Smooth muscle cell (in vitro differentiated cells): ENCODE measurements at regions not wholly inside any gene's neighbourhood (a gene's known extent, or its start where the extent isn't known, plus 50 kb on each side); places are given as distances from the start of the nearest gene placed in this dataset.
A peak's percentile ranks its signal among the peaks of the same experiment; 100 is the strongest.

ENCODE experiments used
- DNase-seq: peaks from one replicate; lab custom pipeline; 2025; ENCODE audit not compliant: unreplicated experiment; lab: John Stamatoyannopoulos, UW
- H2AFZ ChIP-seq: fragments of 200-600 bp; sonication (generic); 2 replicates; pipeline ENCODE4 v1.6.0; 2016; ENCODE audit warnings: antibody characterized with exemption, low read depth, mild to moderate bottlenecking
- H3F3A ChIP-seq: fragments of 200-600 bp; sonication (generic); 2 replicates; pipeline ENCODE4 v1.6.0; 2017; ENCODE audit warnings: antibody characterized with exemption, low read depth
- H3K27ac ChIP-seq: fragments of 200-600 bp; sonication (generic); 2 replicates; pipeline ENCODE4 v1.5.1; 2016; ENCODE audit warnings: low read depth, mild to moderate bottlenecking
- H3K27me3 ChIP-seq: fragments of 200-600 bp; sonication (generic); 2 replicates; pipeline ENCODE4 v1.6.1; 2016; ENCODE audit warnings: low read depth, mild to moderate bottlenecking
- H3K36me3 ChIP-seq: fragments of 200-600 bp; sonication (generic); 2 replicates; pipeline ENCODE4 v1.5.1; 2016; ENCODE audit warnings: low read depth
- H3K4me1 ChIP-seq: fragments of 200-600 bp; sonication (generic); 2 replicates; pipeline ENCODE4 v1.5.1; 2016; ENCODE audit warnings: low read depth
- H3K4me2 ChIP-seq: fragments of 200-600 bp; sonication (generic); 2 replicates; pipeline ENCODE4 v1.6.0; 2016; ENCODE audit warnings: mild to moderate bottlenecking
- H3K4me3 ChIP-seq: fragments of 200-600 bp; sonication (generic); 2 replicates; pipeline ENCODE4 v1.5.1; 2016; ENCODE audit warnings: mild to moderate bottlenecking
- H3K79me2 ChIP-seq: fragments of 200-600 bp; sonication (generic); 2 replicates; pipeline ENCODE4 v1.6.0; 2016; ENCODE audit warnings: low read depth, mild to moderate bottlenecking
- H3K9ac ChIP-seq: fragments of 200-600 bp; sonication (generic); 2 replicates; pipeline ENCODE4 v1.6.0; 2016; ENCODE audit warnings: low read depth
- H3K9me3 ChIP-seq: fragments of 200-600 bp; sonication (generic); replicated peaks from 2 replicates; pipeline ENCODE4 v1.5.1; 2016; ENCODE audit warnings: low read depth
- H4K20me1 ChIP-seq: fragments of 200-600 bp; sonication (generic); 2 replicates; pipeline ENCODE4 v1.6.0; 2016; ENCODE audit warnings: low read depth
- CTCF ChIP-seq: fragments of 200-600 bp; sonication (generic); IDR thresholded peaks from 2 replicates; pipeline ENCODE4 v1.5.1; 2017; ENCODE audit warnings: borderline replicate concordance, mild to moderate bottlenecking, antibody characterized with exemption; ENCODE audit not compliant: insufficient read depth, poor library complexity, severe bottlenecking
- WGBS: methylation state at CpG from one replicate; pipeline ENCODE4 v1.1.7; 2016; ENCODE audit warnings: low lambda C conversion rate; 5-methylcytosine and 5-hydroxymethylcytosine counted together

- Histone ChIP-seq H3K27ac (peak overlapping the region; percentile 78), H4K20me1 (no peaks in the 10 kb centered on the region), H3K4me3 (no peak overlapping the region), H3K4me1 (peaks cover 10% of the 10 kb centered on the region), H3K36me3 (no peaks in the 10 kb centered on the region), H3K4me2 (peak overlapping the region; percentile 7), H2AFZ (no peak overlapping the region), H3K9me3 (no peaks in the 10 kb centered on the region), H3F3A (peaks cover 42% of the 10 kb centered on the region), H3K27me3 (no peaks in the 10 kb centered on the region), H3K9ac (peak overlapping the region; percentile 3), H3K79me2 (no peaks in the 10 kb centered on the region)
- WGBS: 26% methylated on average over 3 of the region's 3 CpGs
- TF ChIP-seq CTCF: no peak
- no peak for DNase-seq
Observed at GRCh38 chrX:39726771-39727170, 371.0 kb downstream of the BCOR start.

DNA sequence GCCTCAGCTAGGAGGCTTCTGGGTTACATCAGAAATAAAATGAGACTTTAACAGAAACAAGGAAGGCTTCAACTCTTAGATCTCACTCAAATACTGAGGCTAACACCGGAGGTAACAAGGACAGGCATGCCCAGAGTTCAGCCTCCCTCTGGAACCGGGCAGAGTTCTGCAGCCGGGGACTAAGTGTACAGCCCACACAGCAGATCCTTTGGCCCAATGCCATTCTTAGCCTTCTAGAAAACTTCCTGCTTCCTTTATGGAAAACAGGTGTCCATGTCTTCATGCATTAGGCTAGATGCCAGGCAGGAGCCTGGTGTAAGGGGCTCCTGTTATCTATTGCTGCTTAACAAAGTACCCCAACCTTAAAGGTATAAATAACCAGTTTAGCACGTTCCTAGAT, 369.7 kb downstream of the BCOR start:
- Histone ChIP-seq H3K27ac (peak overlapping the region; percentile 78), H3K4me2 (no peak overlapping the region), H3K36me3 (no peaks in the 10 kb centered on the region), H3K79me2 (no peaks in the 10 kb centered on the region), H3K4me1 (peaks cover 10% of the 10 kb centered on the region), H3K4me3 (no peak overlapping the region), H3F3A (peaks cover 44% of the 10 kb centered on the region), H3K9me3 (no peaks in the 10 kb centered on the region), H3K27me3 (no peaks in the 10 kb centered on the region), H4K20me1 (no peaks in the 10 kb centered on the region), H3K9ac (no peak overlapping the region), H2AFZ (no peak overlapping the region)
- DNase-seq: no peak
- no peak for TF ChIP-seq CTCF
- WGBS: 38% methylated on average over 4 of the region's 4 CpGs

GRCh38 chrX:39728852-39729598, 368.7 kb downstream of the BCOR start:
- DNase-seq: no peak
- Histone ChIP-seq H3K9ac (no peak overlapping the region), H3K4me2 (no peak overlapping the region), H2AFZ (no peak overlapping the region), H3K36me3 (no peaks in the 10 kb centered on the region), H3K4me1 (peaks cover 10% of the 10 kb centered on the region), H3K27ac (no peak overlapping the region), H3K4me3 (no peak overlapping the region), H3K9me3 (no peaks in the 10 kb centered on the region), H4K20me1 (no peaks in the 10 kb centered on the region), H3F3A (peaks cover 44% of the 10 kb centered on the region), H3K79me2 (no peaks in the 10 kb centered on the region), H3K27me3 (no peaks in the 10 kb centered on the region)
- 91% methylated on average over 6 of the region's 6 CpGs for WGBS
- TF ChIP-seq CTCF: no peak
